ENCODE measurements at regions not wholly inside any gene's neighbourhood (a gene's known extent, or its start where the extent isn't known, plus 50 kb on each side); places are given as distances from the start of the nearest gene placed in this dataset.

DNA sequence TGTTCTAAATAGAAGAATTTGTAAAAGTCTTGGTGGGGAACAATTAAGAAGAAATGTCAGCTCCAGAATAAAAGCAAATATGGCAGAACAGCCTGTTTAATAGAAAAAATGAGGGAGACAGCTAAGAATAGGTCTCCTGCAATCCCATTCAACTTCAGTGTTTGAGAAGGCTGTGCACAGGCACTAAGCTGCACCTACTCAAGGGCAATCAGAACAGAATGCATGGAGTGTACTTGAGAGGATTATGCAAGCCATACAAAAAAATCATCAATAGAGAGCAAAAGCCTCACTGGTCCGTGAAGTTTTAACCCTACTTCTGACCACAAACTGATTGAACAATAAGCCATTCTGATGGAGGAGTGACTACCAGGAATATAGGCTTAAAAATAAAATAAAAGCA, 690.7 kb upstream of the PCDH15 start:
- Histone ChIP-seq H3K4me2 (ENCODE audit: control insufficient read depth, insufficient read depth) (no peak overlapping the region), H3K4me1 (ENCODE audit: control insufficient read depth, insufficient read depth, low read length) (no peaks in the 10 kb centered on the region), H3K27ac (ENCODE audit: control insufficient read depth, insufficient read depth) (no peak overlapping the region), H3K79me2 (ENCODE audit: control insufficient read depth, insufficient read depth, low read length) (no peaks in the 10 kb centered on the region), H3K4me3 (no peak overlapping the region), H3K9ac (ENCODE audit: control insufficient read depth, insufficient read depth, low read length) (no peak overlapping the region), H3K27me3 (replicated peaks in 1 of 2; ENCODE audit: control insufficient read depth in 2 of 2, insufficient read depth in 2 of 2, low read length in 1 of 2) (no peaks in the 10 kb centered on the region), H3K9me3 (replicated peaks; ENCODE audit: control insufficient read depth, insufficient read depth, low read length) (no peaks in the 10 kb centered on the region), H4K20me1 (ENCODE audit: control insufficient read depth, insufficient read depth) (no peaks in the 10 kb centered on the region), H2AFZ (ENCODE audit: control insufficient read depth, low read depth, low read length) (no peak overlapping the region), H3K36me3 (ENCODE audit: control insufficient read depth in 2 of 2, insufficient read depth in 2 of 2, low read length in 1 of 2) (no peaks in the 10 kb centered on the region)
- in situ Hi-C loops (cut with MboI): loop anchor here (10.0 kb wide), 1 partner anchor 397 kb away; no protein-coding TSS in a partner anchor
- ChIA-PET SMC1A (ENCODE audit: uncharacterized antibody, unreplicated experiment) (interaction anchor here (0.7 kb wide), 1 partner anchor 17 kb away, joined by 3 read pairs; no protein-coding TSS in a partner anchor), POLR2A (no interaction called here), CTCF (interaction anchor here (0.6 kb wide), 1 partner anchor 175 kb away, joined by 3 read pairs; no protein-coding TSS in a partner anchor), RAD21 (ENCODE audit: unreplicated experiment) (no interaction called here)
- intact Hi-C loops (cut with micrococcal nuclease; ENCODE audit: unreplicated experiment): no loop called here
- DNase-seq (ENCODE audit: low read depth, low spot score) (no peak), ATAC-seq (no peak), FAIRE-seq (no peak)
- no TSS peak for BruUV-seq (replicated peaks)
- no peak for TF ChIP-seq EGR1 (IDR thresholded peaks at IDR 0.05; ENCODE audit: borderline replicate concordance in 1 of 2, low read depth in 2 of 2, low read length in 2 of 2)
- no peak for TF ChIP-seq TCF12 (IDR thresholded peaks at IDR 0.05; ENCODE audit: low read depth, low read length)
- TF ChIP-seq, protein P1, sequence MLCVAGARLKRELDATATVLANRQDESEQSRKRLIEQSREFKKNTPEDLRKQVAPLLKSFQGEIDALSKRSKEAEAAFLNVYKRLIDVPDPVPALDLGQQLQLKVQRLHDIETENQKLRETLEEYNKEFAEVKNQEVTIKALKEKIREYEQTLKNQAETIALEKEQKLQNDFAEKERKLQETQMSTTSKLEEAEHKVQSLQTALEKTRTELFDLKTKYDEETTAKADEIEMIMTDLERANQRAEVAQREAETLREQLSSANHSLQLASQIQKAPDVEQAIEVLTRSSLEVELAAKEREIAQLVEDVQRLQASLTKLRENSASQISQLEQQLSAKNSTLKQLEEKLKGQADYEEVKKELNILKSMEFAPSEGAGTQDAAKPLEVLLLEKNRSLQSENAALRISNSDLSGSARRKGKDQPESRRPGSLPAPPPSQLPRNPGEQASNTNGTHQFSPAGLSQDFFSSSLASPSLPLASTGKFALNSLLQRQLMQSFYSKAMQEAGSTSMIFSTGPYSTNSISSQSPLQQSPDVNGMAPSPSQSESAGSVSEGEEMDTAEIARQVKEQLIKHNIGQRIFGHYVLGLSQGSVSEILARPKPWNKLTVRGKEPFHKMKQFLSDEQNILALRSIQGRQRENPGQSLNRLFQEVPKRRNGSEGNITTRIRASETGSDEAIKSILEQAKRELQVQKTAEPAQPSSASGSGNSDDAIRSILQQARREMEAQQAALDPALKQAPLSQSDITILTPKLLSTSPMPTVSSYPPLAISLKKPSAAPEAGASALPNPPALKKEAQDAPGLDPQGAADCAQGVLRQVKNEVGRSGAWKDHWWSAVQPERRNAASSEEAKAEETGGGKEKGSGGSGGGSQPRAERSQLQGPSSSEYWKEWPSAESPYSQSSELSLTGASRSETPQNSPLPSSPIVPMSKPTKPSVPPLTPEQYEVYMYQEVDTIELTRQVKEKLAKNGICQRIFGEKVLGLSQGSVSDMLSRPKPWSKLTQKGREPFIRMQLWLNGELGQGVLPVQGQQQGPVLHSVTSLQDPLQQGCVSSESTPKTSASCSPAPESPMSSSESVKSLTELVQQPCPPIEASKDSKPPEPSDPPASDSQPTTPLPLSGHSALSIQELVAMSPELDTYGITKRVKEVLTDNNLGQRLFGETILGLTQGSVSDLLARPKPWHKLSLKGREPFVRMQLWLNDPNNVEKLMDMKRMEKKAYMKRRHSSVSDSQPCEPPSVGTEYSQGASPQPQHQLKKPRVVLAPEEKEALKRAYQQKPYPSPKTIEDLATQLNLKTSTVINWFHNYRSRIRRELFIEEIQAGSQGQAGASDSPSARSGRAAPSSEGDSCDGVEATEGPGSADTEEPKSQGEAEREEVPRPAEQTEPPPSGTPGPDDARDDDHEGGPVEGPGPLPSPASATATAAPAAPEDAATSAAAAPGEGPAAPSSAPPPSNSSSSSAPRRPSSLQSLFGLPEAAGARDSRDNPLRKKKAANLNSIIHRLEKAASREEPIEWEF (IDR thresholded peaks at IDR 0.05; ENCODE audit: insufficient replicate concordance, low read depth, low read length): no peak
- no peak for TF ChIP-seq STAT3 (IDR thresholded peaks at IDR 0.05; ENCODE audit: low read depth, low read length)
- 0% methylated on average over 1 of the region's 1 CpG for WGBS (ENCODE audit: insufficient coverage, insufficient replicate concordance, low lambda C conversion rate, missing lambda C conversion rate)
